ENCODE measurements at regions not wholly inside any gene's neighbourhood (a gene's known extent, or its start where the extent isn't known, plus 50 kb on each side); places are given as distances from the start of the nearest gene placed in this dataset.
A peak's percentile ranks its signal among the peaks of the same experiment; 100 is the strongest.

GRCh38 chr2:120678251-120678650 lies 57.4 kb upstream of the GLI2 start:
- peaks cover 5% of the 10 kb centered on the region for H3K4me1 ChIP-seq (ENCODE audit: insufficient read depth, low read length)
- no peak overlapping the region for H3K4me3 ChIP-seq (ENCODE audit: low read length)
- Mint-ChIP-seq H3K4me3 (no peak overlapping the region), H3K36me3 (ENCODE audit: low read depth) (no peaks in the 10 kb centered on the region), H3K9me3 (no peaks in the 10 kb centered on the region), H3K4me1 (ENCODE audit: low read depth) (no peaks in the 10 kb centered on the region), H3K27ac (no peak overlapping the region), H3K27me3 (peaks cover 37% of the 10 kb centered on the region)
- H3K27ac ChIP-seq (ENCODE audit: low read depth in 1 of 2, low read length in 2 of 2), result no peak overlapping the region
- TF ChIP-seq CTCF (IDR thresholded peaks at IDR 0.05), result no peak
- no peaks in the 10 kb centered on the region for H3K36me3 ChIP-seq (ENCODE audit: insufficient read depth, low read length)
- H3K27me3 ChIP-seq (ENCODE audit: control insufficient read depth in 1 of 2, insufficient read depth in 2 of 2, low read length in 2 of 2), result peaks cover 6 to 12% of the 10 kb centered on the region in 2 experiments
- intact Hi-C loops (cut with DNase I, micrococcal nuclease), result no loop called here
- POLR2A ChIA-PET, result no interaction called here
- no peak for ATAC-seq (ENCODE audit: poor library complexity)
- no peaks in the 10 kb centered on the region for H3K9me3 ChIP-seq (ENCODE audit: control insufficient read depth in 1 of 2, insufficient read depth in 1 of 2, low read length in 2 of 2)
- CTCF ChIA-PET, result no interaction called here
- no peak for DNase-seq

- intact Hi-C loops (cut with DNase I, micrococcal nuclease), result no loop called here
- ChIA-PET CTCF (no interaction called here), POLR2A (no interaction called here)
- no peaks in the 10 kb centered on the region for H3K4me1 Mint-ChIP-seq (ENCODE audit: low read depth)
- no peak overlapping the region for H3K4me3 Mint-ChIP-seq
- no peak for DNase-seq
- ATAC-seq (ENCODE audit: poor library complexity), result no peak
- no peak overlapping the region for H3K27ac Mint-ChIP-seq
- H3K27me3 Mint-ChIP-seq, result peaks cover 38% of the 10 kb centered on the region
- H3K9me3 Mint-ChIP-seq, result no peaks in the 10 kb centered on the region
- Histone ChIP-seq H3K27me3 (ENCODE audit: control insufficient read depth in 1 of 2, insufficient read depth in 2 of 2, low read length in 2 of 2) (peaks cover 6 to 15% of the 10 kb centered on the region in 2 experiments), H3K4me3 (ENCODE audit: low read length) (no peak overlapping the region), H3K9me3 (ENCODE audit: control insufficient read depth in 1 of 2, insufficient read depth in 1 of 2, low read length in 2 of 2) (no peaks in the 10 kb centered on the region), H3K27ac (ENCODE audit: low read depth in 1 of 2, low read length in 2 of 2) (no peak overlapping the region), H3K36me3 (ENCODE audit: insufficient read depth, low read length) (no peaks in the 10 kb centered on the region), H3K4me1 (ENCODE audit: insufficient read depth, low read length) (peaks cover 5% of the 10 kb centered on the region)
- no peaks in the 10 kb centered on the region for H3K36me3 Mint-ChIP-seq (ENCODE audit: low read depth)
- TF ChIP-seq CTCF (IDR thresholded peaks at IDR 0.05), result no peak
Observed at GRCh38 chr2:120678926-120679325, 56.7 kb upstream of the GLI2 start.

GRCh38 chr2:120679526-120679925 lies 56.1 kb upstream of the GLI2 start:
- intact Hi-C loops (cut with DNase I, micrococcal nuclease), result no loop called here
- no peak overlapping the region for H3K27ac Mint-ChIP-seq
- ATAC-seq (ENCODE audit: poor library complexity), result no peak
- H3K4me3 Mint-ChIP-seq, result peak overlapping the region; percentile 42
- peaks cover 5% of the 10 kb centered on the region for H3K4me1 ChIP-seq (ENCODE audit: insufficient read depth, low read length)
- H3K4me3 ChIP-seq (ENCODE audit: low read length), result no peak overlapping the region
- H3K27me3 Mint-ChIP-seq, result peaks cover 39% of the 10 kb centered on the region
- peaks cover 6 to 15% of the 10 kb centered on the region in 2 experiments for H3K27me3 ChIP-seq (ENCODE audit: control insufficient read depth in 1 of 2, insufficient read depth in 2 of 2, low read length in 2 of 2)
- no peaks in the 10 kb centered on the region for H3K9me3 ChIP-seq (ENCODE audit: control insufficient read depth in 1 of 2, insufficient read depth in 1 of 2, low read length in 2 of 2)
- no peaks in the 10 kb centered on the region for H3K36me3 Mint-ChIP-seq (ENCODE audit: low read depth)
- no peaks in the 10 kb centered on the region for H3K4me1 Mint-ChIP-seq (ENCODE audit: low read depth)
- ChIA-PET POLR2A (no interaction called here), CTCF (no interaction called here)
- no peaks in the 10 kb centered on the region for H3K9me3 Mint-ChIP-seq
- no peak for DNase-seq
- H3K36me3 ChIP-seq (ENCODE audit: insufficient read depth, low read length), result no peaks in the 10 kb centered on the region
- no peak overlapping the region for H3K27ac ChIP-seq (ENCODE audit: low read depth in 1 of 2, low read length in 2 of 2)
- TF ChIP-seq CTCF (IDR thresholded peaks at IDR 0.05), result no peak
